Activated effector memory CD4-positive, alpha-beta T cell treated with anti-CD3 and anti-CD28 coated beads, Interleukin-2, amount 50 U/mL, for 16 hours (primary cell): ENCODE measurements at regions not wholly inside any gene's neighbourhood (a gene's known extent, or its start where the extent isn't known, plus 50 kb on each side); places are given as distances from the start of the nearest gene placed in this dataset.

Experiments
- DNase-seq: peaks from one replicate; pipeline ENCODE4 v3.0.0-alpha.2; 2020

GRCh38 chr9:134251296-134252069 is 74.8 kb upstream of the RXRA start:
- DNase-seq = no peak

GRCh38 chr9:134252084-134252830 is 74.0 kb upstream of the RXRA start:
- no peak for DNase-seq

GRCh38 chr9:134253606-134254205 is 72.5 kb upstream of the RXRA start:
- no peak for DNase-seq

GRCh38 chr9:134258332-134258731 is 67.9 kb upstream of the RXRA start:
- no peak for DNase-seq

- no peak for DNase-seq
Measured at GRCh38 chr9:134258828-134259546, 67.3 kb upstream of the RXRA start.

- no peak for DNase-seq
Measured at GRCh38 chr9:134259708-134260107, 66.5 kb upstream of the RXRA start.

GRCh38 chr9:134260801-134261200 is 65.5 kb upstream of the RXRA start:
- no peak for DNase-seq

GRCh38 chr9:134262035-134262434 is 64.2 kb upstream of the RXRA start:
- no peak for DNase-seq

GRCh38 chr9:134263596-134263995 is 62.7 kb upstream of the RXRA start:
- DNase-seq = no peak

- DNase-seq = no peak
Measured at GRCh38 chr9:134264169-134264568, 62.1 kb upstream of the RXRA start.

GRCh38 chr9:134265078-134265477 is 61.2 kb upstream of the RXRA start:
- no peak for DNase-seq

- no peak for DNase-seq
Measured at GRCh38 chr9:134266418-134266817, 59.8 kb upstream of the RXRA start.

GRCh38 chr9:134267305-134267880 is 58.9 kb upstream of the RXRA start:
- DNase-seq = no peak

GRCh38 chr9:134267881-134268724 is 58.2 kb upstream of the RXRA start:
- no peak for DNase-seq

GRCh38 chr9:134268747-134269146 is 57.5 kb upstream of the RXRA start:
- DNase-seq = no peak

- no peak for DNase-seq
Measured at GRCh38 chr9:134271338-134272301, 54.6 kb upstream of the RXRA start.

- DNase-seq = no peak
Measured at GRCh38 chr9:134272302-134273023, 53.8 kb upstream of the RXRA start.

GRCh38 chr9:134273647-134274046 is 52.6 kb upstream of the RXRA start:
- no peak for DNase-seq

GRCh38 chr9:134275375-134275774 is 50.9 kb upstream of the RXRA start:
- DNase-seq = no peak
